ENCODE measurements at regions not wholly inside any gene's neighbourhood (a gene's known extent, or its start where the extent isn't known, plus 50 kb on each side); places are given as distances from the start of the nearest gene placed in this dataset.

- Histone ChIP-seq H3K27me3 (ENCODE audit: insufficient read depth, low read length) (no peaks in the 10 kb centered on the region), H3K27ac (ENCODE audit: low read depth, low read length) (no peak overlapping the region), H3K79me2 (ENCODE audit: insufficient read depth, low read length) (no peaks in the 10 kb centered on the region), H3K4me1 (ENCODE audit: control insufficient read depth in 1 of 2, insufficient read depth in 2 of 2, low read length in 2 of 2) (no peaks in the 10 kb centered on the region), H3K9me2 (ENCODE audit: insufficient read depth) (peaks cover 2% of the 10 kb centered on the region; the same call in 1 of the 2 replicates), H3K4me2 (ENCODE audit: low read length) (no peak overlapping the region), H4K20me1 (ENCODE audit: insufficient read depth) (no peaks in the 10 kb centered on the region), H3K4me3 (replicated peaks in 1 of 2; ENCODE audit: low read depth in 1 of 2, low read length in 2 of 2) (no peak overlapping the region), H3K9ac (ENCODE audit: low read length) (no peak overlapping the region), H2AFZ (ENCODE audit: low read depth, low read length, poor library complexity, severe bottlenecking) (no peak overlapping the region), H3K9me3 (ENCODE audit: control insufficient read depth in 1 of 2, insufficient read depth in 1 of 2, low read depth in 1 of 2, low read length in 2 of 2) (no peaks in the 10 kb centered on the region), H3K36me3 (ENCODE audit: control insufficient read depth in 1 of 2, insufficient read depth in 2 of 2, low read length in 2 of 2) (no peaks in the 10 kb centered on the region)
- BruUV-seq (replicated peaks): no TSS peak
- POLR2A ChIA-PET: no interaction called here
- DNase-seq (ENCODE audit: low read depth, low spot score) (no peak), ATAC-seq (no peak)
- RAD21 ChIA-PET (ENCODE audit: low non-redundant PET in 1 of 2, low total read pairs in 2 of 2, uncharacterized antibody in 2 of 2, unreplicated experiment in 2 of 2): no interaction called here
- TF ChIP-seq ZFX (IDR thresholded peaks at IDR 0.05) (no peak), POLR2AphosphoS5 (IDR thresholded peaks at IDR 0.05; ENCODE audit: low read depth, low read length) (no peak), SIN3A (IDR thresholded peaks at IDR 0.05; ENCODE audit: low read depth) (no peak)
- CTCF ChIA-PET: no interaction called here
- intact Hi-C loops (cut with micrococcal nuclease): no loop called here
Observed at GRCh38 chr4:156247470-156247869, 293.8 kb upstream of the CTSO start.

DNA sequence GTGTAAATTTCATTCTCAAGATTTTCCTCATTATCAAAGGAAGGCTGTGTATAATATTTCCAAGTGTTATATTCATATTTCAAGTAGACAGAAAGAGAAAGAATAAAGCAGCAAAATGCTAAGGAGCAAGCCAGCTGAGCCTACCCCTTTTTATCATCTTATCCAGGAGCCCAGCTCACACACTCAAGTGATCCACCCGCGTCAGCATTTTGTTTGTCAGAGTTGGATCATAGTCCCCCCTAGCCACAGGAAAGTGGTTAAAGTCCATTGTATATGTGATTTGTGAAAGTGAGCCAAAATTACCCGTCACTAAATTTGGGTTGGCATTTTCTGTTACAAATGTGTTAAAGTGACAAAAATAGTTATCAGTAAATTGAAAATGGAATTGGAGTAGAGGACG is 289.3 kb upstream of the CTSO start:
- intact Hi-C loops (cut with micrococcal nuclease): no loop called here
- DNase-seq (ENCODE audit: low read depth, low spot score): no peak
- CTCF ChIA-PET: no interaction called here
- H3K36me3 ChIP-seq (ENCODE audit: control insufficient read depth in 1 of 2, insufficient read depth in 2 of 2, low read length in 2 of 2): no peaks in the 10 kb centered on the region
- no peak overlapping the region for H3K27ac ChIP-seq (ENCODE audit: low read depth, low read length)
- no peak overlapping the region for H3K4me3 ChIP-seq (replicated peaks in 1 of 2; ENCODE audit: low read depth in 1 of 2, low read length in 2 of 2)
- no peaks in the 10 kb centered on the region for H3K4me1 ChIP-seq (ENCODE audit: control insufficient read depth in 1 of 2, insufficient read depth in 2 of 2, low read length in 2 of 2)
- H2AFZ ChIP-seq (ENCODE audit: low read depth, low read length, poor library complexity, severe bottlenecking): no peak overlapping the region
- H4K20me1 ChIP-seq (ENCODE audit: insufficient read depth): no peaks in the 10 kb centered on the region
- TF ChIP-seq ELF1 (IDR thresholded peaks at IDR 0.05; ENCODE audit: borderline replicate concordance, low read depth) (no peak), FOSL1 (IDR thresholded peaks at IDR 0.05; ENCODE audit: low read depth) (no peak), EZH2phosphoT487 (IDR thresholded peaks at IDR 0.05; ENCODE audit: borderline replicate concordance) (no peak), TCF7L2 (IDR thresholded peaks at IDR 0.05; ENCODE audit: borderline replicate concordance, extremely low read depth, insufficient read depth, insufficient read length) (no peak), YY1 (IDR thresholded peaks at IDR 0.05; ENCODE audit: extremely low read depth, insufficient replicate concordance, low read depth, low read length) (no peak), SIN3A (IDR thresholded peaks at IDR 0.05; ENCODE audit: low read depth) (no peak), RAD21 (IDR thresholded peaks at IDR 0.05; ENCODE audit: low read depth) (no peak), EGR1 (IDR thresholded peaks at IDR 0.05; ENCODE audit: low read depth) (no peak), CEBPB (IDR thresholded peaks at IDR 0.05; ENCODE audit: low read depth) (no peak), ZFX (IDR thresholded peaks at IDR 0.05) (no peak), SRF (IDR thresholded peaks at IDR 0.05; ENCODE audit: low read depth) (no peak), ZNF274 (IDR thresholded peaks at IDR 0.05; ENCODE audit: low read depth, low read length) (no peak)
- TF ChIP-seq, protein P1, sequence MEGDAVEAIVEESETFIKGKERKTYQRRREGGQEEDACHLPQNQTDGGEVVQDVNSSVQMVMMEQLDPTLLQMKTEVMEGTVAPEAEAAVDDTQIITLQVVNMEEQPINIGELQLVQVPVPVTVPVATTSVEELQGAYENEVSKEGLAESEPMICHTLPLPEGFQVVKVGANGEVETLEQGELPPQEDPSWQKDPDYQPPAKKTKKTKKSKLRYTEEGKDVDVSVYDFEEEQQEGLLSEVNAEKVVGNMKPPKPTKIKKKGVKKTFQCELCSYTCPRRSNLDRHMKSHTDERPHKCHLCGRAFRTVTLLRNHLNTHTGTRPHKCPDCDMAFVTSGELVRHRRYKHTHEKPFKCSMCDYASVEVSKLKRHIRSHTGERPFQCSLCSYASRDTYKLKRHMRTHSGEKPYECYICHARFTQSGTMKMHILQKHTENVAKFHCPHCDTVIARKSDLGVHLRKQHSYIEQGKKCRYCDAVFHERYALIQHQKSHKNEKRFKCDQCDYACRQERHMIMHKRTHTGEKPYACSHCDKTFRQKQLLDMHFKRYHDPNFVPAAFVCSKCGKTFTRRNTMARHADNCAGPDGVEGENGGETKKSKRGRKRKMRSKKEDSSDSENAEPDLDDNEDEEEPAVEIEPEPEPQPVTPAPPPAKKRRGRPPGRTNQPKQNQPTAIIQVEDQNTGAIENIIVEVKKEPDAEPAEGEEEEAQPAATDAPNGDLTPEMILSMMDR (IDR thresholded peaks at IDR 0.05 in 2 of 3, conservative IDR thresholded peaks at IDR 0.05 in 1 of 3; ENCODE audit: borderline replicate concordance in 1 of 3, insufficient read depth in 1 of 3, low read depth in 2 of 3, low read length in 2 of 3): no peak
- TF ChIP-seq, protein P2, sequence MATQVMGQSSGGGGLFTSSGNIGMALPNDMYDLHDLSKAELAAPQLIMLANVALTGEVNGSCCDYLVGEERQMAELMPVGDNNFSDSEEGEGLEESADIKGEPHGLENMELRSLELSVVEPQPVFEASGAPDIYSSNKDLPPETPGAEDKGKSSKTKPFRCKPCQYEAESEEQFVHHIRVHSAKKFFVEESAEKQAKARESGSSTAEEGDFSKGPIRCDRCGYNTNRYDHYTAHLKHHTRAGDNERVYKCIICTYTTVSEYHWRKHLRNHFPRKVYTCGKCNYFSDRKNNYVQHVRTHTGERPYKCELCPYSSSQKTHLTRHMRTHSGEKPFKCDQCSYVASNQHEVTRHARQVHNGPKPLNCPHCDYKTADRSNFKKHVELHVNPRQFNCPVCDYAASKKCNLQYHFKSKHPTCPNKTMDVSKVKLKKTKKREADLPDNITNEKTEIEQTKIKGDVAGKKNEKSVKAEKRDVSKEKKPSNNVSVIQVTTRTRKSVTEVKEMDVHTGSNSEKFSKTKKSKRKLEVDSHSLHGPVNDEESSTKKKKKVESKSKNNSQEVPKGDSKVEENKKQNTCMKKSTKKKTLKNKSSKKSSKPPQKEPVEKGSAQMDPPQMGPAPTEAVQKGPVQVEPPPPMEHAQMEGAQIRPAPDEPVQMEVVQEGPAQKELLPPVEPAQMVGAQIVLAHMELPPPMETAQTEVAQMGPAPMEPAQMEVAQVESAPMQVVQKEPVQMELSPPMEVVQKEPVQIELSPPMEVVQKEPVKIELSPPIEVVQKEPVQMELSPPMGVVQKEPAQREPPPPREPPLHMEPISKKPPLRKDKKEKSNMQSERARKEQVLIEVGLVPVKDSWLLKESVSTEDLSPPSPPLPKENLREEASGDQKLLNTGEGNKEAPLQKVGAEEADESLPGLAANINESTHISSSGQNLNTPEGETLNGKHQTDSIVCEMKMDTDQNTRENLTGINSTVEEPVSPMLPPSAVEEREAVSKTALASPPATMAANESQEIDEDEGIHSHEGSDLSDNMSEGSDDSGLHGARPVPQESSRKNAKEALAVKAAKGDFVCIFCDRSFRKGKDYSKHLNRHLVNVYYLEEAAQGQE (IDR thresholded peaks at IDR 0.05; ENCODE audit: low read depth): no peak
- H3K27me3 ChIP-seq (ENCODE audit: insufficient read depth, low read length): no peaks in the 10 kb centered on the region
- RAD21 ChIA-PET (ENCODE audit: low non-redundant PET in 1 of 2, low total read pairs in 2 of 2, uncharacterized antibody in 2 of 2, unreplicated experiment in 2 of 2): no interaction called here
- no peaks in the 10 kb centered on the region for H3K9me3 ChIP-seq (ENCODE audit: control insufficient read depth in 1 of 2, insufficient read depth in 1 of 2, low read depth in 1 of 2, low read length in 2 of 2)
- no peaks in the 10 kb centered on the region for H3K79me2 ChIP-seq (ENCODE audit: insufficient read depth, low read length)
- BruUV-seq (replicated peaks): no TSS peak
- peaks cover 3% of the 10 kb centered on the region; the same call in 1 of the 2 replicates for H3K9me2 ChIP-seq (ENCODE audit: insufficient read depth)
- H3K4me2 ChIP-seq (ENCODE audit: low read length): no peak overlapping the region
- no peak overlapping the region for H3K9ac ChIP-seq (ENCODE audit: low read length)
- POLR2A ChIA-PET: no interaction called here
- no peak for ATAC-seq

All from HCT116 (cell line).